ENCODE measurements at regions not wholly inside any gene's neighbourhood (a gene's known extent, or its start where the extent isn't known, plus 50 kb on each side); places are given as distances from the start of the nearest gene placed in this dataset.

DNA sequence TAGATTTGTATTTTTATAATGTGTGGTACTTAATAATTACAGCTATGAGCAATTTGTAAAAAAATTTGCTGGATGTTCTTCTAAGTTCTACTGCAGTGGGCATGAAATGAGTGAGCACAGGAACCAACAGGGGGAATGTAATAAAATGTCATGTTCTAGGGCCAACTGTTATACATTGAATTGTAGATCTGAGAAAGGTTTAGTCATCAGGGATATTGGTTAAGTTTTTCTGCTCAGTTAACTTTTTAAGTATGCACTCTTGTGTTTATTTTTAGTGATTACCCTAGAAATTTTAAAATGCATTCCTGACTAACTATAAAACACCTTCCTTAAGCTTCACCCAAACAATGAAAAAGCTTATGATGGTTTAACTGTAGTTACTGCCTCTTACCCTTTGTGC lies 101.8 kb downstream of the CAND1 start:
- intact Hi-C loops (cut with DNase I): no loop called here
- DNase-seq (no peak), ATAC-seq (no peak)

DNA sequence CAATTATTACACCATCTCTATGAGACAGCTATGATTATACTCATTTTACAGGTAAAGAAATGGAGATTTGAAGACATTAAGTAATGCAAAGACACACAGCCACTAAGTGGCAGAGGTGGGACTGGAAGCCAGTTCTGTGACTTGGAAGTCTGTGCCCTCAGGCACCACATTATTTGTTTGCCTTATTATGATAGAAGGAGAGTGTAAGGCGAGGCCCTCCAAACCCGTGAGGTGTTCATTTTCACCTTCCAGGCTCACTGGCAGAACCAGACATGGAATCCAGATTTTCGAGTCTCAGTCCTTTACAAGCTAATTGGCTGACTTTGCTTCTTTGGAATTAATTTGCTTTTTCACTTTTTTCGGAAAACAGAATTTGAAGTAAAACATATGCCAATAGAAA lies 107.9 kb downstream of the CAND1 start:
- DNase-seq (no peak), ATAC-seq (no peak)
- intact Hi-C loops (cut with DNase I): no loop called here

DNA sequence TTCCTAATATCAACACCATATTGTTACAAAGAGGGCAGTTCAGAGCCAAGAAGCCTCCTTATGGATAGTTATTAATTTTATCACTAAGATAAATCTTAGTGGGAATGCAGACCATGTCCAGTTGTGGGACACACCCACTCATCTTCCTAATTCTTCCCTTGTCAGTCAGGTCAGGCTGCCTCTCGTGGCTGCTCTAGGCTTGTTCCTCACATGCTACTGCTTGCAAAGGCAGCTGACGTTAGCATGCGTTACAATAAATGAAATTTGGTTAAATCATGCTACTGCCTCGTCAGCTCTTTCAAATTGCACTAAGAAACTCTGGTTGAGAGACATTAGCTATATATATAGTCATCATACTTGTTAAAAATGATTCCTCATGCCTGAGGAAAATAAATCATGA lies 108.4 kb downstream of the CAND1 start:
- intact Hi-C loops (cut with DNase I): no loop called here

DNA sequence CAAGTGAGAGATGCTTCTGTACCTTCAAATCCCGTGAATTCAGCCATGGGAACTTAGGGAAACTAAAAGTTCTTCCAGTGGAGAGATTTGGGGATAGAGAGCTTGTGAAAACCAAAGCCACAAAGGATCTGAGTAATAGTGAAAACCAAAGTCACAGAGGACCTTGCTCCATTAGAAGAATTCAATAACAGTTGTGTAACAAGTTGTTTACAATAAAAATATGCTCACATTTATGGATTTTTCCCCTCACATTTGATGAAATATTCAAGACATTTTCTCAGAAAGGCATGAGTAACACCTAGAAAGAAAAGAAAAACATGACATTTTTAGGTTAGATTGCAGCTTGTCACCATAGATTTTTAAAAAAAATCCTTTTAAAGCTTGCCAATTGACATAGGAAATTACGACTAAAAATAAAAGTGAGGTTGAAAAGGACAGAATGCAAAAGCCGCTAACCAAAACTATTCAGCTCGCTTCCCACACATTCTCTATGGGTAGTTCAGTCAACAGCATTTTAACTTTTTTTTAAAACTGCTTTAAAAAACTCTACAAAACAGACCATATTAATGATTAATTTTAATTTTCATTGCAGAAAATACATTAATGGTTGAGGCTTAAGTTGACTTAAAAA lies 113.2 kb downstream of the CAND1 start:
- DNase-seq: no peak
- intact Hi-C loops (cut with DNase I): no loop called here
- ATAC-seq: no peak

More for the DNA sequence above, 108.4 kb downstream of the CAND1 start:
- DNase-seq (no peak), ATAC-seq (no peak)

DNA sequence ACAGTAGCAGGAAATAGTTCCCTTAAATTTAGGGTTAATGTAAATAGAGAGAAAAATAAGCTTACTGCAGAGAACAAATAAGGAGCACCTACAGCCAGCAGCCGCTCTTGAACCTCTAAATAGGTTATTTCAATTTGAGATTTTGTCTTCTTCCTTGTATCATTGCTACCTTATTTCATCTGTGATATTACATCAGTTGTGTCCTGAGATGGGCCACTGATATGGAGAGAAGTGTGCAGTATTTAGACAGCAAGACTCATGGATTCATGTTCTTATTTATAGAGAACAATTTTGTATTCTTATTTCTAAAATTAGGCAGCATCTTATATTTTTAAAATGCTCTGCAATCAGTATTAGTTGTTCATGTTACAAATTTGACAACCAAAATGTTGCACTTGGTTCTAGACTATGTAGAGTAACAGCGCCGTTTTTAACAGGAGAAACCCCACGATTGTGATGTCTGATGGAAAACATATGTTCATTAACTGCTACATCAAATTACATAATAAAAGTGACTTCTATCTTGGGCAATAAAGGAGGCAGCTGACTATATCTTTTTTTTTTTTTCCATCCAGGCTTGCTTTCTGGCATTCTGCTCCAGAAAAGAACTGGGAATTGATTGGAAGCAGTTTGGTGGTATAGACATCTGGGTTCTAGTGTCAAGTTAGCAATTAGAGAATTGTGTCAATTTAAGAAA lies 117.9 kb downstream of the CAND1 start:
- intact Hi-C loops (cut with DNase I): no loop called here
- ATAC-seq: no peak
- no peak for DNase-seq

DNA sequence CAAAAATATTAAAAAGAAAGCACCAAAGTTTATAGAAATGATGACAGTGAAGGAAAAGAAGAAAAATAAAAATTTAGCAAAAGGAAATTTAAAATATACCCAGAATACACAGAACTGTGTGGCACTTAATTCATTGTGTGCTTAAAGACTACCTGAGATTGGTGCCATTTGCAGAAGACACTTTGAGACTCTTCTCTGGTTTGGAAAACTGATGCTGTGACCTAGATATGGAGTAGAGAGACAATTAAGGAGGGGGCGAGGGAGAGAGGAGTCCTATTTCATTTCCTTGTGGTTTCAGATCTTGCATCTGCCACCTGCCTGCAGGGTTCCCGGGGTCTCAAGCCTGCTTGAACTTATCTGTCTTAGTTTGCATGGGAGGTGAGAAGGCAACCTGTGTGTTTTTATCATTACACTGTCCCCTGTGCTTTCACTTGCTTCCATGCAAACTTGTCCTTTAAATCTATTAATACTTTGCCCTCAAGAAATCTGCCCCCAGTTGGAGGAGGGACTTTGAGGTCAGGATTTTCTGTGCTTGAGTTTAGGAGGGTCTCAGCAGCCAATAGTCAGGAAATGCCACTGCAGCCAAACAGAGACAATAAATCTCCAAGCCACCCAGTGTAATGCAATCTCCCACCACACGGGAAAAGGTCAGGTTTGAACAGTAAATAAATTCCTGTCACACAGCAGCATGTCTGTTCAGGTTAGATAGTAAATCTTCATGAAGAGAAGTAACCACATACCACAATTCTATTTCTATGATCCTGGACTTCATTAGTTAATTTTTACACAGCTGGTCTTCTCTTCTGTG lies 119.4 kb downstream of the CAND1 start:
- ATAC-seq (no peak), DNase-seq (no peak)
- intact Hi-C loops (cut with DNase I): no loop called here

DNA sequence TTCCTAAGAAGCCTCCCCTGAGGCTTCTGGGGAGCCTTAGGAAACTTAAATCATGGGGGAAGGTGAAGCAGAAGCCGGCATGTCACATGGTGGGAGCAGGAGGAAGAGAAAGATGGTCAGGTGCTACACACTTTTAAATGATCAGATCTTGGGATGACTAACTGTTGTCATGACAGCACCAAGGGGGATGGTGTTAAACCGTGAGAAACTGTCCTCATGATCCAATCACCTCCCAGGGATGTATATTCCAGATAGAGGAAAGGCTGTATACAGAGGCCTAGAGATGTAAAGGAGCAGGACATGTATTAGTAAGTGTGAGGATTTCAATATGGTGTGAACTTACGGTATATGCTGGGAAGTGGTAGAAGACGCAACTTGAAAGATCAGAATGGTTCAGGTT lies 121.1 kb downstream of the CAND1 start:
- DNase-seq: no peak
- no peak for ATAC-seq
- intact Hi-C loops (cut with DNase I): no loop called here

DNA sequence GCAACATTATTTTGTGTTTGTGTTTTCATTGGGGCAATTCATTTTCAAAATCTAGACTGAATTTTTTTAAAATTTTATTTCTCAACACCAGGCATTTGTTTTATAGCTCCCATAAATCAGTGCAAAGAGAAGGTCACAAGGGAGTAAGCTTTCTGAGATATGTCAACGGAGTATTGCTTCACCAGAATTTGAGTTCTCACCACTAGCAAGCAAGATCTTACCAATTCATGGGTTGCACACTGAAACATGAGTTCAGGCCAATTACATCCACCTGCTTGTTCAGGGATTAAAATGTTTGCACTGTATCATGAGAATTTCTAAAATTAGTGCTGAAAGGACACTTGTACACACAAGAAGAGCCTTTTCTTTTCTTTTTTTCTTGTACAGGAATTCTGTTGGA lies 121.9 kb downstream of the CAND1 start:
- ATAC-seq (no peak), DNase-seq (no peak)
- intact Hi-C loops (cut with DNase I): no loop called here

DNA sequence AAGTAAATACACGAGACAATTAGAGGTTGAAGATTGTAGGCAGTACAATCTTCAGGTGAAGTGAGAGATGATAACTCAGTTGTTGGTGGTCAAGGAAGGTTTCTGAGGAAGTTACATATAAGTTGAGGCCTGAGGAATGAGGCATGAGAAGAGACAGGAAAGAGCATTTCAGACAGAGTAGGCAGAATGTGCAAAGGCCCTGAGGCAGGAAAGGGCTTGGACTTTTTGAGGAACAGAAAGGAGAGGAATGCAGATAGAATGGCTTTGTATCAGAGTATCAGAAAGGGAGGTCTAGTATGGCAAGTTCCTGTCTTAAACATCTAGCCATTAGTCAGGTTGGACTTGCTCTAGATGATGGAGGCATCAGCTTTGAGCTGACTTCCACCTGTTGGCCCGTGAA lies 122.5 kb downstream of the CAND1 start:
- no peak for DNase-seq
- no peak for ATAC-seq
- intact Hi-C loops (cut with DNase I): no loop called here

DNA sequence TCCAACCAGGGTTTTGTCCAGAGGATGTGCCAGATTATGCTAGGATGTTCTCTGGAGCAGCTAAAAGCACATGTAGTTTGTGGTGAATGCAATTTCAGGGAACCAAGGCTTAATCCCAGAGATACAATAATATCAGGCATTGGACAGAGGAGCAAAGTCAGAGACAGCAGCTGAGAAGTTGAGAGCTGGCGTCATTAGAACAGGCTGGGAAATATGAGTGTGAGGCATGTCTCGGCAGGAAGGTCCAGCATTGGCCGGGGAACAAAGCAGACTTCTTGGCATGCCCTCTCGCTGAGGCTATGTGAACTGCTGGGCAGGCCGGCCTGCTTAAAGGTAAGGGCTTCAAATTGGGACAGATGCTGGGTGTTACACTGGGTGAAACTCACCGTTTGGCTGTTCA lies 125.4 kb downstream of the CAND1 start:
- peak; percentile 56 for DNase-seq
- ATAC-seq: peak; percentile 79 to 98
- intact Hi-C loops (cut with DNase I): no loop called here

DNA sequence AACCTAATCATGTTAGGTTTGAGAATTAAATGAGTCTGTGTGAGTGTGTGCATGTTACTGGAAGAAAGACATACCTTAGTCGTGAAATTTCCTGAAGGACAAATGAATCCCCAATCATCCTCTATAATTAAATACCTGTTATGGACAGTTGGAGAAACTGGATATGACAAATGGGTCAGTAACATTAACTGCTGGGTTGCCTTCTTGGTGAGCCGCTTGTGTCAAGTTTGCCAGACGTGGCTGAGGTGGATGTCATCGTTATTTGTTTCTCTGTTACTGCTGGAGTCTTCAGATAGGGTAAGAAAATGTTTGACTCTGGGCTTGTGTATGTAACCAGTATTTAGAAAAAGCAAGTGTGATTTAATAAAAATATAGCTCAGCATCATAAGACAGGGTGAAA lies 131.6 kb downstream of the CAND1 start:
- intact Hi-C loops (cut with DNase I): no loop called here
- DNase-seq (no peak), ATAC-seq (no peak)

DNA sequence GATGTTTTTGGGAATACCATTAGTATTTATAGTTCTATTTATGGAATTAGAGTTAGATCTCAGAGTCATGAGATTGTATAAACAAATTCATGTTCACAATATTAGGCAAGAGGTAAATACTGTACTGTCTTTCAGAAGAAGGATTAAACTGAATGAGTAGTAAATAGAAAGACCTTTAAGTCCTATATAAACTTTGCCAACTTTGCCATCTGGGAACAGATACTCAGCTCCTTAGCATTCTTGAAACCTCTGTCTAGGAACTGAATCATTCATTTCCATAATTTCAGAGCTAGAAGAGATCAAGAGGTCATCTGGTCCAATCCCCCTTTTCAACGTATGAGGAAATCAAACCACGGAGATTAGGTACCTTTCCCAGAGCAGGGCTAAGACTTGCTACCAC lies 141.1 kb downstream of the CAND1 start:
- intact Hi-C loops (cut with DNase I): no loop called here
- ATAC-seq (peak in 1 of 2 donors; percentile 22), DNase-seq (no peak)

DNA sequence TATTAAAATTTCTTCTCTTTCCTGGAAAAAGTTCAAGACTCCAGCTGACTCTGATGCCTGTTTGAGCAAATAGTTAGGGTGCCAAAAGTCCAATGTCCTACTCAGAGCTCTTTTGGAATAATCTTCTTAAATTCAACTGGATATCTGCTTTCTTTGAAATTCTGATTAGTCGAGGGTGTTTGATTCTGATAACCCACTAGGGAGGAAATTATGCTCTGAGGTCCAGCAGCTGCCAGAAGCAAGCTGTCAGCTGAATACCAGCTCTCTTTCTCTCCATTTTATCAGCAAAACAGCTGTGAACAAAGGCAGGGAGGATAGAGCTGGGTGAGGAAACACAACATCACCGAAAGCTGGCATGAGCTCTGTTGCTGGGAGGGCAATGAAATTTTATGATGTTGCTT lies 141.5 kb downstream of the CAND1 start:
- DNase-seq (no peak), ATAC-seq (peak; percentile 19 to 77)
- intact Hi-C loops (cut with DNase I): no loop called here

DNA sequence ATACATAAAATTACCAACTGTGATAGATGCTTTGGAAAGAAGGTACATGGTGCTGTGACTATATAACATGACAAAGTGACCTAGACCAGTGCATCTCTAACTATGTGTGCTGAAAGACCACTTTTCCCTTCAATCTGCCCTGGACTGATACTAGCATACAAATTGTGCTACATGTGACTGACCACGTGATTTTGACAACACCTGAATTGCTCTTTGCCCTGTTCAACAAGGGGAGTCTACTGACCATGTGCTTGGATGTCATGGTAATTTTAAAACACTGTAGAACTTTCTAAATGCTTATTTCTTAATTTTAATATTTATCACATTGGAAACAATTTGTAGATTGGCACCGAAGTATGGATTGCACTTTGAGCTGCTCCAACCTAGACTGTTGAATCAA lies 142.4 kb downstream of the CAND1 start:
- no peak for DNase-seq
- intact Hi-C loops (cut with DNase I): no loop called here
- no peak for ATAC-seq

DNA sequence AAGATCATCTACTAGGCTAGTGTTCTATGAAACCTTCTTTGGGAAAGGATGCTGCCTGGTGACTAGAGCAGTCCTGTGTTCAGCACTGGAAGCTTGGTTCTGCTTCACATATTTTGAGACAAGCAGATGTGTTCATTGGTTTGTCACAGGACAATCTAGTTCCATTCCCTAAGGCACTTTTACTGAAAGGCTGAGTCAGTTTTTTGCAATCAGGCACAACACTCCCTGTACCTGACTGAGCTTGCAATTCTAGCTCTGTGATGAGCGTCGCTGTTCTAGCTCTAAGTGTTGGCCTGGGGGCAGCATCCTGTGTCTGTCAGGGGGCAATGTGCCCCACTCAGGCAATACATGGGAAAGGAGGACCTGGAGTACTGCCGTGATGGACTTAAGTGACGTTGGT lies 144.4 kb downstream of the CAND1 start:
- intact Hi-C loops (cut with DNase I): no loop called here
- no peak for ATAC-seq

DNA sequence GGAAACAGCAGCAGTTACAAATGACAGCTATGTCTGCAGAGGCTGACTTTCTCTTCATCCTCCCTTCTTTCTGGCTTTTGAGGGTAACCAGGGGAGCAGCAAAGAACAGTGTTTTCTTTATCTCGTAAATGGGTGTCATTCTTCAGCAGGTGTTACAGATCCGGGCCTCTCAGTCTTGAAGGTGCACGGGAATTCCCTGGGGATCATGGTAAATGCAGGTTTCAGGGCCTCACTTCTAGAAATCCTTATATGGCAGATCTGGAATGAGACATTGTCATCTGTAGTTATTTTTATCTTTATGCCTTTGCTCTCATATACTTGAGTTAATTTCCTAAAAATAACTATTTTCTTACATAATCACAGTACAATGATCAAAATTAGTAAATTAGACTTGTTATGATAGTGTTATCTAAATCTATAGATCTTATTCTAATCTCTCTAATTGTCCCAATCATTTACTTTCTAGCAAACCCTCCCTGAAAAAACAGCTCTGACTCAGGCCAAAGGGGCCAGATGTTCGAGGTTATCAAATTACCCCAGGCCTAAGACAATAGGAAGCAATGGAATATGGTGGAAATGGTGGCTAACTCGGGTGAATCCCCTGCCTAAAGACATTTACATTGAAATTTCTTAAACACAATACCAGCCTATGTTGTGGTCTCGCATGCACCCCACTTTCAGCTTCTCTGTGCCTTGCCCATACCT lies 145.0 kb downstream of the CAND1 start:
- DNase-seq (no peak), ATAC-seq (no peak)
- intact Hi-C loops (cut with DNase I): no loop called here

More for the DNA sequence above, 144.4 kb downstream of the CAND1 start:
- DNase-seq: no peak

DNA sequence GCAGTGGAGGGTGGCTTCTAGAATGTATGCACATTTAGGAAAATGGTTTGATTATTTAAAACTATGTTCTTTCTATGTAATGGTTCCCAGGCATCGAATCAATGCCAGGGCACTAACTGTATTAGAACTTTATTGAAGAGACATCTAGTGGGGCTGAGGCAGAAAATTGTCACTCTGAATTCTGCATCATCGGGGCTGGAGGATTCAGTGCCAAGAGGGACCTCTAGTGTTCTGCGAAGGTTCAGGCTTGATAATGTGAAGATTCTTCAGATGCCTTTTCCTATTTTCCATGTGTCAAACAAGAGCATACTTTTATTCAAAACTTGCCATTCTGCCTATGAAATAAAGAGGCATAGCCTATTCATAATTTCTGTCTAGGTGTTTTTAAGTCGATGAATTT lies 146.3 kb downstream of the CAND1 start:
- DNase-seq (no peak), ATAC-seq (peak; percentile 41 to 70)
- intact Hi-C loops (cut with DNase I): loop anchor here in 1 of 2 donors (5.0 kb wide), 1 partner anchor 58 kb away; no protein-coding TSS in a partner anchor

DNA sequence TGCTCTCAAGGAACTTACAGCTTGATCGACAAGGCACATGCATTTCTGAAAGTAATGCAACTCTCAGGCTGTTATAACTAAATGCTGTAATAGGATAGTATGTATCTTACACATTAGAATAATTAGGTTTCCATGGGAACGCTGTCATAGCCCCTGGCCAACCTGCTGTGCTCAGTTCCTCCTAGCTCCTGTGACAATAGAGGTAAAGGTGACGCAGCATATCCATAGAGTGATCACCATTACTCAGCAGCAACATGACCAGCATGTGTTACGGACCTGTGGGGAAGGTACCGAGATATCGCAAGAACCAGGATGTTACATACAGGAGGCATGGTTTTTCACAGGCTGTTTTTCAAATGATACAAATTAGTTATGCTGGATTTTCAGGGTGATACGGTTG lies 150.7 kb downstream of the CAND1 start:
- DNase-seq (no peak), ATAC-seq (no peak)
- intact Hi-C loops (cut with DNase I): loop anchor here in 1 of 2 donors (5.0 kb wide), 1 partner anchor 63 kb away; no protein-coding TSS in a partner anchor

DNA sequence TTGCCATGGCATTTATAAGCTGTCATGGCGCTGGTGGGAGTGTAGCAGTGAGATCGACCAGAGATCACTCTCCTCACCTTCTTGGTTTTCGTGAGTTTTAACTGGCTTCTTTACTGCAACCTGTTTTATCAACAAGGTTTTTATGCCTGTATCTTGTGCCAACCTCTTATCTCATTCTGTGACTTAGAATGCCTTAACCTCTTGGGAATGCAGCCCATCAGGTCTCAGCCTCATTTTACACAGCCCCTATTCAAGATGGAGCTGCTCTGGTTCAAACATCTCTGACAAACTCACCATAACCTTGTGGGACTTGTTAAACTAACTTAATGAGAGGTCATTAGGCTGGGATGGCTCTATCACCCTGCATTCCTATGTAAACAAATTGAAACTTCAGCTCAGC lies 151.3 kb downstream of the CAND1 start:
- ATAC-seq: no peak
- intact Hi-C loops (cut with DNase I): no loop called here

DNA sequence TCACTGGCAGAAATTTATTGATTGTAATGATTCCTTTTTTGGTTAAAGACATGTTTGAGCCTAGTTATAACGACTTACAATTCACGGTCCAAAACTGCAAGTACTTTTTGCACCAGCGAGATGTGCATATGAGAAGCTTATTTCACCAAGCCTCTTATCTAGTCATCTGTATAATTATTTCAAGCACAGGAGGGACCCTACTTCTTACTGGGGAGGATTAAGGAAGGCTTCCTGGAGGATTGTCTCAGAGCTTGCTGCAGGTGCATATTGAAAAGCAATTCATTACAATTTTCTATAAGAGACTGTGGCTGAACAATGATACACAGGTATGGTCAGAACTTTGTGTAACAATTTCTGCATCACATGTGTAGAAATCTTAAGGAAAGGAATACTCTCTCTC lies 152.9 kb downstream of the CAND1 start:
- no peak for DNase-seq
- ATAC-seq: no peak
- intact Hi-C loops (cut with DNase I): no loop called here

More for the DNA sequence above, 151.3 kb downstream of the CAND1 start:
- DNase-seq: no peak

All from left cardiac atrium (tissue), 4 donors.